GM12873 (cell line): ENCODE measurements at regions not wholly inside any gene's neighbourhood (a gene's known extent, or its start where the extent isn't known, plus 50 kb on each side); places are given as distances from the start of the nearest gene placed in this dataset.

Source experiments
- TF ChIP-seq, protein P1 (sequence below): IDR thresholded peaks from 2 replicates; pipeline ENCODE4 v1.5.1; 2012; ENCODE audit warnings: low read depth, mild to moderate bottlenecking, moderate library complexity, low read length, control low read depth; ENCODE audit not compliant: insufficient read depth; ENCODE audit errors: missing control alignments

DNA sequence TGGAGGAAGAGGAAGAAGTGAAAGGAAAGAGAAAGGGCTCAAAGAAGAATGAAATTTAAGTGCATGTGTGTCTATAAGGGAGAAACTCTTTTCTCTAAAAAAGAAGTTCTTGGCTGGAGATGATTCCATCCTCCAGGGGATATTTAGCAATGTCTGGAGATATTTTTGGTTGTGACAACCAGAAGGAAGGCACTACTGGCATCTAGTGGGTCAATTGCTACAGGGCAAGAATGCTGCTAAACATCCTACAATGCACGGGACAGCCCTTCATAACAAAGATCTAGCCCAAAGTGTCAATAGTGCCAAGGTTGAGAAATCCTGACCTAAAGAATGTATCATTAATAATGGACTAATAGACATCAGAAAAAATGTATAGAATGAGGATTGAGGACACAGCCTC, 57.4 kb upstream of the ST3GAL6 start:
- TF ChIP-seq, protein P1, sequence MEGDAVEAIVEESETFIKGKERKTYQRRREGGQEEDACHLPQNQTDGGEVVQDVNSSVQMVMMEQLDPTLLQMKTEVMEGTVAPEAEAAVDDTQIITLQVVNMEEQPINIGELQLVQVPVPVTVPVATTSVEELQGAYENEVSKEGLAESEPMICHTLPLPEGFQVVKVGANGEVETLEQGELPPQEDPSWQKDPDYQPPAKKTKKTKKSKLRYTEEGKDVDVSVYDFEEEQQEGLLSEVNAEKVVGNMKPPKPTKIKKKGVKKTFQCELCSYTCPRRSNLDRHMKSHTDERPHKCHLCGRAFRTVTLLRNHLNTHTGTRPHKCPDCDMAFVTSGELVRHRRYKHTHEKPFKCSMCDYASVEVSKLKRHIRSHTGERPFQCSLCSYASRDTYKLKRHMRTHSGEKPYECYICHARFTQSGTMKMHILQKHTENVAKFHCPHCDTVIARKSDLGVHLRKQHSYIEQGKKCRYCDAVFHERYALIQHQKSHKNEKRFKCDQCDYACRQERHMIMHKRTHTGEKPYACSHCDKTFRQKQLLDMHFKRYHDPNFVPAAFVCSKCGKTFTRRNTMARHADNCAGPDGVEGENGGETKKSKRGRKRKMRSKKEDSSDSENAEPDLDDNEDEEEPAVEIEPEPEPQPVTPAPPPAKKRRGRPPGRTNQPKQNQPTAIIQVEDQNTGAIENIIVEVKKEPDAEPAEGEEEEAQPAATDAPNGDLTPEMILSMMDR, result peak; percentile 17

DNA sequence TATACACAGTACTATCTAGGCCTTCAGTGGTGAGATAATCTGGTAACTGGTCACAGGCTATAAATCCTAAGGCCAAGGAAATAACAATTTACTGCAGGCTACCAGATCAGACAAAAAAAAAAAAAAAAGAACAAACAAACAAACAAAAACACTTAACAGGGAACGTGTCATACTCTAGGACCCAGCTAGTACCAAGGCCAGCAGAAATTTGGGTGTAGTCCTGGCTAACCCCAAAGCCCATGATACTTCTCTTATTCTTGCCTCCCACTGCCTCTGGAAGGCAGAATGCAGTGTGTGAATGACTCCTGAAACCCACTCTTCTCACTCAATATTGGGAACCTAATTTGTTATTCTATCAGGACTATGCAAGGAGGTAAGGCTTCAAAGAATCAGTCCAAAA, 53.7 kb upstream of the ST3GAL6 start:
- TF ChIP-seq, protein P1, result no peak

DNA sequence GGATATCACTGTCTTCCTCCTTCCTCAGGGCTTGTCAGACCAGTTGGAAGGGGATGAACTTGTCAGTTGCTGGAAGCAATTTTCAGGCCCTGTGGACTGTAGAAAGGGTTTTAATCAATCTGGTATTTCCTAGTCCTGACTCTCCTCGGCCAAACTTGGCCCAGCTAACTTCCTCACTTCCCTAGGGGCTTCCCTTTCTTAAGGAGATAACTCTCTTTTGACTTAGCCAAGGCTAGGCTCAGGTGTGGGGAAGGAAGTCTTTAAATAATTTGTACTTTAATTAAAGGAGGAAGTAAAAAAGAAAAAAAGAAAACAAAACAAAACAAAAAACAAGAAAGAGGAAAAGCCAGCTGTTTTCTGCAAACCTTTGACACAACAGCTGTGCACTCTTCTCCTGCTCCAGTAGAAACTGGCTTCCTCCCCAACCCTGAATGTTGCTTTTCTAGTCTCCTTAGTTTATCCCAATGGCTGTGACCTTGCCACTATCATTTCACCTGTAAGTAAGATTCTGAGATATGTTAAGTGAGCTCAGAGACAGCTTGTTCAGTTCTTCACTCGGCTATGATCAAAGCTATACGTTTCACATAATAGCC, 53.0 kb upstream of the ST3GAL6 start:
- TF ChIP-seq, protein P1, result no peak

DNA sequence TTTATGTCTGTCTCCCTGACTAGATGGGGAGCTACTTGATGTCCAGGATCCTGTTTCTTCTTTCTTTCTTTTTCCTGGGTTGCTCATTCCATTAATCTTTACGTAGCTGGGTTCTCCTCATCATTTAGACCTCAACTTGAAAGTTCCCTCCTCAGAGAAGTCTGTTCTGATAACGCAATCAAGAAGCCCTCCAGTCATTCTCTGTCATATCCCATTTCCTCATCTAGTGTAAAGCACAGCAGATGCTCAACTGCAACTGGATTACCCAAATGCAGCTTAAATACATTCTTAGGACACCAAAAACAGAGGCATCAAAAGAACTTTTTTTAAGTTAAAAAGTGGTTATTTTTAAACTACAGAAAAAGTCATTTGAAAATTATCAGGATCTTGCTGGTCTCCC, 51.7 kb upstream of the ST3GAL6 start:
- TF ChIP-seq, protein P1, result no peak

DNA sequence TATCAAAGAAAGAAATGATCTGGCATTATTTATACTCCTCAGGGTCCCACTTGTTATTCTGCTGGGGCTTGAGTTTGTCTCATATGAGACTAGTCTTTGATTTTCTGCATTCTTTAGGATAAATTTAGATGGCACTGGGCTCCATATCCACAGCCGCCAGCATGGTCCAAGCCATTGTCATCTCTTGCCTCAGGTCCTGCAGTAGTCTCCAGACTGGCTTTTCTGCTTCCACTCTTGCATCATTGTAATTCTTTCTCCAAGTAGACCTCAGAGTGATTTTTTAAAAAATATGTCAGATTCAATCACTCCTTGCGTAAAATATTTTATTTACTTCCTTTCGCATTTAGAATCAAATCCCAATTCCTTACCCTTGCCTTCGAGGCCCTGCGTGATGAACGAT, 50.4 kb upstream of the ST3GAL6 start:
- TF ChIP-seq, protein P1, result no peak
